SK-N-SH treated with all-trans-retinoic acid at 6 μM for 48 hours (cell line): ENCODE measurements at regions not wholly inside any gene's neighbourhood (a gene's known extent, or its start where the extent isn't known, plus 50 kb on each side); places are given as distances from the start of the nearest gene placed in this dataset.

ENCODE experiments used
- ARNTL ChIP-seq: fragments of 450-650 bp; formaldehyde crosslinking; IDR thresholded peaks from 2 replicates; pipeline ENCODE4 v1.5.0; 2020; ENCODE audit warnings: low read depth, mild to moderate bottlenecking, moderate library complexity, borderline replicate concordance
- CSDC2 ChIP-seq: fragments of 250-450 bp; sonication (Bioruptor Pico); IDR thresholded peaks from 2 replicates; pipeline ENCODE4 v1.5.0; 2020; ENCODE audit warnings: mild to moderate bottlenecking, moderate library complexity
- GLIS3 ChIP-seq: fragments of 250-450 bp; sonication (Bioruptor Pico); IDR thresholded peaks from 2 replicates; pipeline ENCODE4 v1.5.0; 2020; ENCODE audit warnings: mild to moderate bottlenecking, moderate library complexity
- OSR1 ChIP-seq: fragments of 250-450 bp; sonication (Bioruptor Pico); IDR thresholded peaks from 2 replicates; pipeline ENCODE4 v1.8.0; 2022; ENCODE audit warnings: moderate library complexity, mild to moderate bottlenecking, inconsistent platforms
- PPARA ChIP-seq: fragments of 250-450 bp; sonication (Bioruptor Pico); IDR thresholded peaks from 2 replicates; pipeline ENCODE4 v1.5.0; 2020; ENCODE audit warnings: mild to moderate bottlenecking, borderline replicate concordance
- RARB ChIP-seq: fragments of 250-450 bp; sonication (Bioruptor Pico); IDR thresholded peaks from 2 replicates; pipeline ENCODE4 v1.8.0; 2021; ENCODE audit warnings: mild to moderate bottlenecking, moderate library complexity
- TCF4 ChIP-seq: fragments of 250-450 bp; sonication (Bioruptor Pico); IDR thresholded peaks from 2 replicates; pipeline ENCODE4 v1.8.0; 2021; ENCODE audit warnings: mild to moderate bottlenecking, moderate library complexity, borderline replicate concordance
- ZFP3 ChIP-seq: fragments of 250-450 bp; sonication (Bioruptor Pico); IDR thresholded peaks from 2 replicates; pipeline ENCODE4 v1.5.0; 2020; ENCODE audit warnings: mild to moderate bottlenecking, moderate library complexity
- ZNF565 ChIP-seq: fragments of 450-650 bp; formaldehyde crosslinking; conservative IDR thresholded peaks from 2 replicates; pipeline ENCODE4 v1.5.0; 2020; ENCODE audit warnings: low read depth, mild to moderate bottlenecking, moderate library complexity
- TF ChIP-seq, protein P1 (sequence below): fragments of 250-450 bp; sonication (Bioruptor Pico); IDR thresholded peaks from 2 replicates; pipeline ENCODE4 v1.8.0; 2020; ENCODE audit warnings: mild to moderate bottlenecking, moderate library complexity, borderline replicate concordance
- TF ChIP-seq, protein P2 (sequence below): fragments of 250-450 bp; sonication (Bioruptor Pico); IDR thresholded peaks from 2 replicates; pipeline ENCODE4 v1.5.1; 2020; ENCODE audit warnings: low read depth, mild to moderate bottlenecking, moderate library complexity
- TF ChIP-seq, protein P3 (sequence below): fragments of 250-450 bp; sonication (Bioruptor Pico); IDR thresholded peaks from 2 replicates; pipeline ENCODE4 v1.8.0; 2021; ENCODE audit warnings: low read depth, mild to moderate bottlenecking, moderate library complexity, borderline replicate concordance
- TF ChIP-seq, protein P4 (sequence below): fragments of 250-450 bp; sonication (Bioruptor Pico); IDR thresholded peaks from 2 replicates; pipeline ENCODE4 v1.5.0; 2020; ENCODE audit warnings: mild to moderate bottlenecking, moderate library complexity

DNA sequence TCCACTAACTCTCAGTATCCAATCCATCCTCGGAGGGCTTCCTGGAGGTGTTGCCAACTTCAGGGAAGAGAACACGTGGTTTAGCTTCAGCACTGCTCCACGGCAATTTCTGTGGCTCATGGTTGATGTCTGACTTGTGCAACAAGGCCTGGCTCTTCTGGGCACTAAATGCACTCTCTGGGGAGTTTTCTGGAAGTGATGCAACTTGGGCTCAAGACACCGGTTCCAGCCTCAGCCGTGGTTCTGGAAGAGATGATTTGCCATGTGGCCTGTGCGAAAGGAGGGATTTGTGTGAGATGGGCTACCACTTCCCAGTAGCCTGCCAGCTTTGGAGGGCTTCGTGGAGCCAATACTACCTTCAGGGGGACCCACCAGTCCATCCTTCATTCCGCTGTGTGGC, 118.6 kb upstream of the RTL1 start:
- no peak for TF ChIP-seq ZFP3 (CRISPR knock-in tag)
- no peak for TF ChIP-seq TCF4 (CRISPR knock-in tag)
- TF ChIP-seq, protein P1, sequence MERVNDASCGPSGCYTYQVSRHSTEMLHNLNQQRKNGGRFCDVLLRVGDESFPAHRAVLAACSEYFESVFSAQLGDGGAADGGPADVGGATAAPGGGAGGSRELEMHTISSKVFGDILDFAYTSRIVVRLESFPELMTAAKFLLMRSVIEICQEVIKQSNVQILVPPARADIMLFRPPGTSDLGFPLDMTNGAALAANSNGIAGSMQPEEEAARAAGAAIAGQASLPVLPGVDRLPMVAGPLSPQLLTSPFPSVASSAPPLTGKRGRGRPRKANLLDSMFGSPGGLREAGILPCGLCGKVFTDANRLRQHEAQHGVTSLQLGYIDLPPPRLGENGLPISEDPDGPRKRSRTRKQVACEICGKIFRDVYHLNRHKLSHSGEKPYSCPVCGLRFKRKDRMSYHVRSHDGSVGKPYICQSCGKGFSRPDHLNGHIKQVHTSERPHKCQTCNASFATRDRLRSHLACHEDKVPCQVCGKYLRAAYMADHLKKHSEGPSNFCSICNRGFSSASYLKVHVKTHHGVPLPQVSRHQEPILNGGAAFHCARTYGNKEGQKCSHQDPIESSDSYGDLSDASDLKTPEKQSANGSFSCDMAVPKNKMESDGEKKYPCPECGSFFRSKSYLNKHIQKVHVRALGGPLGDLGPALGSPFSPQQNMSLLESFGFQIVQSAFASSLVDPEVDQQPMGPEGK (CRISPR knock-in tag): no peak
- TF ChIP-seq PPARA (CRISPR knock-in tag): no peak
- TF ChIP-seq, protein P2, sequence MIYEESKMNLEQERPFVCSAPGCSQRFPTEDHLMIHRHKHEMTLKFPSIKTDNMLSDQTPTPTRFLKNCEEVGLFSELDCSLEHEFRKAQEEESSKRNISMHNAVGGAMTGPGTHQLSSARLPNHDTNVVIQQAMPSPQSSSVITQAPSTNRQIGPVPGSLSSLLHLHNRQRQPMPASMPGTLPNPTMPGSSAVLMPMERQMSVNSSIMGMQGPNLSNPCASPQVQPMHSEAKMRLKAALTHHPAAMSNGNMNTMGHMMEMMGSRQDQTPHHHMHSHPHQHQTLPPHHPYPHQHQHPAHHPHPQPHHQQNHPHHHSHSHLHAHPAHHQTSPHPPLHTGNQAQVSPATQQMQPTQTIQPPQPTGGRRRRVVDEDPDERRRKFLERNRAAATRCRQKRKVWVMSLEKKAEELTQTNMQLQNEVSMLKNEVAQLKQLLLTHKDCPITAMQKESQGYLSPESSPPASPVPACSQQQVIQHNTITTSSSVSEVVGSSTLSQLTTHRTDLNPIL (CRISPR knock-in tag): no peak
- TF ChIP-seq, protein P3, sequence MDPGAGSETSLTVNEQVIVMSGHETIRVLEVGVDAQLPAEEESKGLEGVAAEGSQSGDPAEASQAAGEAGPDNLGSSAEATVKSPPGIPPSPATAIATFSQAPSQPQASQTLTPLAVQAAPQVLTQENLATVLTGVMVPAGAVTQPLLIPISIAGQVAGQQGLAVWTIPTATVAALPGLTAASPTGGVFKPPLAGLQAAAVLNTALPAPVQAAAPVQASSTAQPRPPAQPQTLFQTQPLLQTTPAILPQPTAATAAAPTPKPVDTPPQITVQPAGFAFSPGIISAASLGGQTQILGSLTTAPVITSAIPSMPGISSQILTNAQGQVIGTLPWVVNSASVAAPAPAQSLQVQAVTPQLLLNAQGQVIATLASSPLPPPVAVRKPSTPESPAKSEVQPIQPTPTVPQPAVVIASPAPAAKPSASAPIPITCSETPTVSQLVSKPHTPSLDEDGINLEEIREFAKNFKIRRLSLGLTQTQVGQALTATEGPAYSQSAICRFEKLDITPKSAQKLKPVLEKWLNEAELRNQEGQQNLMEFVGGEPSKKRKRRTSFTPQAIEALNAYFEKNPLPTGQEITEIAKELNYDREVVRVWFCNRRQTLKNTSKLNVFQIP: no peak
- TF ChIP-seq ZNF565: no peak
- no peak for TF ChIP-seq RARB (CRISPR knock-in tag)
- TF ChIP-seq OSR1 (CRISPR knock-in tag): no peak
- TF ChIP-seq GLIS3 (CRISPR knock-in tag): no peak
- TF ChIP-seq CSDC2 (CRISPR knock-in tag): no peak
- TF ChIP-seq, protein P4, sequence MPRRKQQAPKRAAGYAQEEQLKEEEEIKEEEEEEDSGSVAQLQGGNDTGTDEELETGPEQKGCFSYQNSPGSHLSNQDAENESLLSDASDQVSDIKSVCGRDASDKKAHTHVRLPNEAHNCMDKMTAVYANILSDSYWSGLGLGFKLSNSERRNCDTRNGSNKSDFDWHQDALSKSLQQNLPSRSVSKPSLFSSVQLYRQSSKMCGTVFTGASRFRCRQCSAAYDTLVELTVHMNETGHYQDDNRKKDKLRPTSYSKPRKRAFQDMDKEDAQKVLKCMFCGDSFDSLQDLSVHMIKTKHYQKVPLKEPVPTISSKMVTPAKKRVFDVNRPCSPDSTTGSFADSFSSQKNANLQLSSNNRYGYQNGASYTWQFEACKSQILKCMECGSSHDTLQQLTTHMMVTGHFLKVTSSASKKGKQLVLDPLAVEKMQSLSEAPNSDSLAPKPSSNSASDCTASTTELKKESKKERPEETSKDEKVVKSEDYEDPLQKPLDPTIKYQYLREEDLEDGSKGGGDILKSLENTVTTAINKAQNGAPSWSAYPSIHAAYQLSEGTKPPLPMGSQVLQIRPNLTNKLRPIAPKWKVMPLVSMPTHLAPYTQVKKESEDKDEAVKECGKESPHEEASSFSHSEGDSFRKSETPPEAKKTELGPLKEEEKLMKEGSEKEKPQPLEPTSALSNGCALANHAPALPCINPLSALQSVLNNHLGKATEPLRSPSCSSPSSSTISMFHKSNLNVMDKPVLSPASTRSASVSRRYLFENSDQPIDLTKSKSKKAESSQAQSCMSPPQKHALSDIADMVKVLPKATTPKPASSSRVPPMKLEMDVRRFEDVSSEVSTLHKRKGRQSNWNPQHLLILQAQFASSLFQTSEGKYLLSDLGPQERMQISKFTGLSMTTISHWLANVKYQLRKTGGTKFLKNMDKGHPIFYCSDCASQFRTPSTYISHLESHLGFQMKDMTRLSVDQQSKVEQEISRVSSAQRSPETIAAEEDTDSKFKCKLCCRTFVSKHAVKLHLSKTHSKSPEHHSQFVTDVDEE (CRISPR knock-in tag): no peak
- TF ChIP-seq ARNTL (CRISPR knock-in tag): no peak
